Suppressor macrophage treated with lipopolysaccharide for 1 hour (primary cell): ENCODE measurements at regions not wholly inside any gene's neighbourhood (a gene's known extent, or its start where the extent isn't known, plus 50 kb on each side); places are given as distances from the start of the nearest gene placed in this dataset.
A peak's percentile ranks its signal among the peaks of the same experiment; 100 is the strongest.

ENCODE experiments used
- DNase-seq, 3 donors: peaks; one replicate each; pipeline ENCODE4 v3.0.0-alpha.2; 2020 to 2022

DNA sequence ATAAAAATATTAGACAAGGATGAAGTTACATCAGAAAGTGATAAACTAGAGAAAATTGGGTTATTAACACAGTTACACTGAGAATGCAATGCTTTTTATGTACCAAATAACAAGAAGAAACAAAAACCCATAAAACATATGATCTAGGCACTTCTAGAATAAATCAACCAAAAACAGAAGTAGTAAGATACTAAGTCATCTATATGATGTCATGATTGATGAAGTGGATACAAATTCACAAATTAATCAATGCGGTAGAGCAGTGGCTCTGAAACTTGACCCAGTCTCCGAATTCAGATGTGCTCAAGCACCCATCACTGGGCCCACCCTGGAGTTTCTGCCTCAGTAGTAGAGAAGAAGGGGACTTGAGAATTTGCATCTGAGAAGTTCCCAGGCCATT lies 112.1 kb upstream of the SSTR4 start:
- peak in 1 of 3 donors; percentile 32 for DNase-seq

- DNase-seq: no peak
Measured at GRCh38 chr20:22924046-22924737, 110.9 kb upstream of the SSTR4 start.

GRCh38 chr20:22924949-22925612 lies 110.0 kb upstream of the SSTR4 start:
- DNase-seq: peak; percentile 20 to 57 (median 48)

- peak; percentile 21 to 35 (median 26) for DNase-seq
Measured at GRCh38 chr20:22925613-22925983, 109.5 kb upstream of the SSTR4 start.

DNA sequence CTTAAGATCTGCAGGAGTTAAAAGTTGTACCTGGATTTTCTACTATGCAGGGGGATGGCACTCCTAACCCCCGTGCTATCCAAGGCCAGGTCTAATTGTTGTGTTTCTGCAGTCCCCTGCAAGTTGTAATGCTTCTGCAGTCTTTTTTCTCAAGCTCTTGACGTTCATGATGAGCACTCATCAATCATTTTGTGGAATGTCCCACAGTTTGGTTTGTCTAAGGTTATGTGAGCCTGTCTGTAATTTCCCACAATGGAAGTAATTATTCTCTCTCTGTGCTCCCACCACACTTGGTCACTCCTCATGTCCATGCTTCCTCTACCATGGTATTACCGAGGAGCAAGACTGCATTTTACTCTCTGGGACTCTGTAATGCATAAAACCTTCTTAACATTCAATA lies 107.6 kb upstream of the SSTR4 start:
- DNase-seq: no peak

GRCh38 chr20:22928679-22929078 lies 106.4 kb upstream of the SSTR4 start:
- DNase-seq: no peak

- no peak for DNase-seq
Measured at GRCh38 chr20:22929661-22930060, 105.5 kb upstream of the SSTR4 start.

DNA sequence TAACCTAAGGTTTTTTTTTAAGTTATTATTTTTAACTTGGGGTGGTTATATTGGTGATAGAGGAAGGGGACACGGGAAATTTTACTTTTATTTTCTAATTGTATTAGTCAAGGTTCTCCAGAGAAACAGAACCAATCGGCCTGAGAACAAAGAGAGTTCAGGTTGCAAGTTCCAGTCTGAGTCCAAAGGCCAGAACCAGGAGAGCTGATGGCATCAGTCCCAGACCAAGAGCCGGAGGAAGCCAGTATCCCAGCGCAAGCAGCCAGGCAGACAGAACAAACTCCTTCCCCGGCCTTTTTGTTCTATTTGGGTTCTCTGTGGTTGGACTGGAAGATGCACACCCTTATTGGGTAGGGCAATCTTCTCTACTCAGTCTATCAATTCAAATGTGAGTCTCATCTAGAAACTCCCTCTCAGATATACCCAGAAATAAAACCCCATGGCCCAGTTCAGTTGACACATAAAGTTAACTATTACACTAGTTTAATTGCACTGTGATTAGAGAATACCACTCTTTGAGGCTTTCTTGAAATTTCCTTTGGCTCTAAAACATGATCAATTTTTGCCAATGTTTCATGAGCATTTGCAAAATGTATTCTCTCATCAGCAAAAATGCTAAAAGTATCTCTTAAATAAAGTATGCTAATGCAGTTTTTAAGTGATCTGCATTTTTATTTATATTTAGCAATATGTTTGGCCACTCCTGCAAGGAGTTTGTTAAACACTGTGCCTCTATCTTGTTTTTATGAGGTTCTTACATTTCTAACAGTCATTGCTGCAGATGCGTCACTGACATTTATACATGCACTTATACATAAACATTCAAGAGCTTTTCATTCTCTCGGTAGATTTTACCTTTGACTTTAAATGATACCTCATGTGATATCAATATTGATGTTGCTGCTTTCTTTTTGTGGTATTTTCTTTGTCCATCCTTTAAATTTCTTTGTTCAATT lies 103.2 kb upstream of the SSTR4 start:
- no peak for DNase-seq

DNA sequence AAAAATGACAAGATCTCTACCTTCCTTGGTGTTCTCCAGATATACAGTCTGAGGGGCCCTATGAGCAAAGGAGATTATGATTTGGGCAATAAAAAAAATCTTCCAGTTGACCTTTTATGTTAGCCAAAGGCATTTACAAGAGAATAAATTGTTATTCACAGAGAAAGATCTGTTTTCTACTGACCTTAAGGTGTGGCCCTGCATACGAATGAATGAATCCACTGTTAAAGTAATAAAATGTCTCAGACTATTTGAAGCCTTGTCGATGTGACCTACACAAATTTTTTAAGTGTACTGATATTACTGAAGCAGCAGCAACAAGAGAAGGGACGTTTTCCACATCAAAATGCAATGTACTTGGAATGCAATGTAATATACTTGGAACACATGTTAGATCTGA lies 95.9 kb upstream of the SSTR4 start:
- DNase-seq: no peak

GRCh38 chr20:22940350-22940749 lies 94.8 kb upstream of the SSTR4 start:
- no peak for DNase-seq

DNA sequence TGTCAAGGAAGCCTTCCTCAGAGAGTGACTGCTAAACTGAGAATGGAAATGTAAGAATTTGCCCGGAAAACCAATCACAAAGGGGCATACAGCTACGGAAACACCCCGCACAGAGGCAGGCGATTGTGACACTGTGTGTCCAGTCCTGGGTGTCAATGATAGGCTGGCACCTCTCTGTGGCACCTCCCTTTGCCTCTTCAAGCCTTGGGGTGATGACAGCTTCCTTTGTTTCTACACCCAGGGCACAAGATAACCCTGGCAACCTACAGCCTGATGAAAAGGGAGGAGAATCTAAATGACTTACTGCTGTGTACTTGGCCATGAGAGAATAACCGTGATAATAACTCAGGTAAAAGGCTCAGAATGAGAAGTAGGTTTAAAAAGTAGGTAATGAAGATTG lies 93.6 kb upstream of the SSTR4 start:
- DNase-seq: no peak

GRCh38 chr20:22942742-22943141 lies 92.4 kb upstream of the SSTR4 start:
- DNase-seq: no peak

- DNase-seq: no peak
Measured at GRCh38 chr20:22944062-22944461, 91.0 kb upstream of the SSTR4 start.

GRCh38 chr20:22944936-22945335 lies 90.2 kb upstream of the SSTR4 start:
- DNase-seq: peak in 1 of 3 donors; percentile 17

DNA sequence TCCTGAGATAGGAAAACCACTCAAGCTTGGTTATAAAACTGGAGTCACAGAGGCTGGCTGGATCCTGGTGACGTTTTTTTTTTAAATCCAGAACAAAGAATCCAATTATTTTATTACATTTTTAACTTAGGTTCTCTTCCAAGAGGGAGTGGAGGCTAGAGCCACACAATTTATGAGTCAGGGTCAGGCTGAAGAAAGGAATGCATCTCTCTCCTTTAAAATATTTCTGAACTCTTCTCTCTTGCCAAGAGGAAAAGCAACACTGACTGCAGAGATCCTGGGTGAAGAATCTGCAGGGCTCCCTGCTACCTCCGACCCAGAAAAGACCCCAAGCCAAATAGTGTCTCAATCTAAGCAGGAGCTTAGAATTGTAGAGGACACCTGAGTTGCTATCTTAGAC lies 88.5 kb upstream of the SSTR4 start:
- DNase-seq: no peak

- no peak for DNase-seq
Measured at GRCh38 chr20:22949331-22950109, 85.6 kb upstream of the SSTR4 start.

GRCh38 chr20:22951966-22952365 lies 83.1 kb upstream of the SSTR4 start:
- DNase-seq: no peak

- no peak for DNase-seq
Measured at GRCh38 chr20:22954661-22955060, 80.5 kb upstream of the SSTR4 start.

GRCh38 chr20:22958390-22958789 lies 76.7 kb upstream of the SSTR4 start:
- no peak for DNase-seq

DNA sequence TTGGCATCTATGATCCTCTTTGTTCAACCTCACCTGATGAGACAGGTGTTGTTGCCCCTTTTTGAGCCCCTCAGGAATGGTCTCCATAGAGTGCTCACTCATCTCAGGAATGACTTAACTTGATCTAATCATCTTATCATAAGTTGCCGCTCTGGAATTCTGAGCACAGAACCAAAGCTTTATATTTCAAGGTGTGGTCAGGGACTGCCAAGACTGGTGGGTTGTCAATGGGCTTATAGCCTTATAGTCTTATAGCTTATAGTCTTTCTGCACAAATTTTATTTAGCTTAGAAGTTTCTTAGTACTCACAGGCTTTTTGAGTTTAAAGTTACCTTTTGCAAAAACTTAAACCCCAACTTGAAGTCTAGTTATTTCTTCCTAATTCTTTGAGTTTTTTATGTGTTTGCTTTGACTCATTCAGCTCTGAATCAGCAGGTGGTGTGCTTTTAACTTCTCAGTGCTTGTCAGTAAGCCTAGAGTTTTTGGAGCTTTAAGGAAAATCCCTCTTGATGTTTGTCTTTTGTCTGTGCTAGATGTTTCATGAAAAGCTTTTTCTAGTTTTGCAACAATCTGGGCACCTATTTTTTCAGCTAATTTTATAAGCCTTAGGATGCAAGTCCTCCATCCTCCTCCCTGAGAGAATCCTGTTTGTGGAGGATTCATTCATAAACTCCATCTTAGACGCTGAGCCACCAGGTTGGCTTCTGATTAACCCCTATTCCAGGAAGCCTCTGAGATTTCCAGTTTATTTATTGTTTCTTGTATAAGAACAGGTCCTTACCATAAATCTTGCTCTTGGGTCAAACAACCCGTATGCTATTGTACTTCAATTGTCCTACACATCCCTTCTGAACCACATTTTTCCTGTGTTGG lies 72.3 kb upstream of the SSTR4 start:
- DNase-seq: no peak

- DNase-seq: no peak
Measured at GRCh38 chr20:22963581-22963980, 71.5 kb upstream of the SSTR4 start.
